Esophagus squamous epithelium (tissue), 5 donors: ENCODE measurements at regions not wholly inside any gene's neighbourhood (a gene's known extent, or its start where the extent isn't known, plus 50 kb on each side); places are given as distances from the start of the nearest gene placed in this dataset.

Source experiments
- DNase-seq: peaks from one replicate; lab custom pipeline; 2025; lab: John Stamatoyannopoulos, UW
- H3K27ac ChIP-seq, 4 donors: fragments of 200-600 bp; sonication (generic); one replicate each; pipeline ENCODE4 v1.5.1; 2016 to 2019; ENCODE audit warnings: mild to moderate bottlenecking in 1 of 4
- H3K27me3 ChIP-seq, 4 donors: fragments of 200-600 bp; sonication (generic); 1 replicate in 3 of 4; 2 replicates in 1 of 4; pipeline versions ENCODE4 v1.5.1 to v1.6.0; 2017 to 2021; ENCODE audit warnings: antibody characterized with exemption in 1 of 4
- H3K36me3 ChIP-seq, 3 donors: fragments of 200-600 bp; sonication (generic); one replicate each; pipeline ENCODE4 v1.5.1; 2016 to 2019
- H3K4me1 ChIP-seq, 3 donors: fragments of 200-600 bp; sonication (generic); one replicate each; pipeline ENCODE4 v1.5.1; 2017 to 2019
- H3K4me3 ChIP-seq, 4 donors: fragments of 200-600 bp; sonication (generic); 1 replicate in 3 of 4; 2 replicates in 1 of 4; pipeline ENCODE4 v1.5.1; 2016 to 2019; ENCODE audit warnings: mild to moderate bottlenecking in 2 of 4, moderate library complexity in 1 of 4
- H3K9me3 ChIP-seq, 3 donors: fragments of 200-600 bp; sonication (generic); one replicate each; pipeline ENCODE4 v1.5.1; 2016 to 2019
- POLR2A ChIP-seq, 4 donors: fragments of 450-650 bp; IDR thresholded peaks; one replicate each; pipeline ENCODE4 v1.6.1; 2017; ENCODE audit warnings: antibody characterized with exemption in 4 of 4, mild to moderate bottlenecking in 4 of 4, moderate library complexity in 3 of 4
- WGBS, 2 donors: methylation state at CpG; one replicate each; pipeline ENCODE4 v1.1.5; 2018; 5-methylcytosine and 5-hydroxymethylcytosine counted together
- intact Hi-C: fragments of 100-400 bp; cut with DNase I; formaldehyde crosslinking; loops from one replicate; pipeline ENCODE4 v1.15.0; 2022
- TF ChIP-seq, protein P1 (sequence below), 6 experiments: fragments of 450-650 bp in 4 of 6; fragments of 200-600 bp in 2 of 6; sonication (generic) in 2 of 6; IDR thresholded peaks; one replicate each; pipeline ENCODE4 v1.5.1; 2016 to 2019; ENCODE audit warnings: antibody characterized with exemption in 6 of 6, mild to moderate bottlenecking in 4 of 6, moderate library complexity in 4 of 6
- donor health status: DM: yes; HTN: yes; CAD: no.

DNA sequence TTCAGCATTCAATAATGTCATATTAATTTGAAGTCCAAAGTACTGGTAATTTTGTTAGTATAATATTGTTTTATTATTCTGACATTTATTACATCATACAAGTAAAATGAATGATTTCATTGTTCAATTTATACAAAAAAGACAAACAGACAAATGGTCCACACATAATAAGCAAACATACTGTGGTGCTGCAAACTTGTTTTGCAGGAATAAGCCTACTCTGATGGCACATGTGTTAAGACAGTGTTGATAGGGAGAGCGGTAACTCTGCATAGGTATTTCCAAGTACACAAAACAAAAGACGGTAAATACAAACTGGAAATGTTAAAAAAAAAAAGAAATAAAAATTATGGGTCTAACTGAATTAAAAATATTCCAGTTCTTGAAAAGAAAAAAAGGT is 59.7 kb upstream of the DPYD start:
- Histone ChIP-seq H3K9me3 (no peaks in the 10 kb centered on the region), H3K27me3 (no peaks in the 10 kb centered on the region), H3K4me1 (no peaks in the 10 kb centered on the region), H3K4me3 (no peak overlapping the region), H3K27ac (no peak overlapping the region), H3K36me3 (no peaks in the 10 kb centered on the region)
- intact Hi-C loops = no loop called here
- WGBS, 2 donors = 76 to 83% methylated on average over 2 of the region's 2 CpGs
- no peak for TF ChIP-seq POLR2A (IDR thresholded peaks at IDR 0.05)
- TF ChIP-seq, protein P1, sequence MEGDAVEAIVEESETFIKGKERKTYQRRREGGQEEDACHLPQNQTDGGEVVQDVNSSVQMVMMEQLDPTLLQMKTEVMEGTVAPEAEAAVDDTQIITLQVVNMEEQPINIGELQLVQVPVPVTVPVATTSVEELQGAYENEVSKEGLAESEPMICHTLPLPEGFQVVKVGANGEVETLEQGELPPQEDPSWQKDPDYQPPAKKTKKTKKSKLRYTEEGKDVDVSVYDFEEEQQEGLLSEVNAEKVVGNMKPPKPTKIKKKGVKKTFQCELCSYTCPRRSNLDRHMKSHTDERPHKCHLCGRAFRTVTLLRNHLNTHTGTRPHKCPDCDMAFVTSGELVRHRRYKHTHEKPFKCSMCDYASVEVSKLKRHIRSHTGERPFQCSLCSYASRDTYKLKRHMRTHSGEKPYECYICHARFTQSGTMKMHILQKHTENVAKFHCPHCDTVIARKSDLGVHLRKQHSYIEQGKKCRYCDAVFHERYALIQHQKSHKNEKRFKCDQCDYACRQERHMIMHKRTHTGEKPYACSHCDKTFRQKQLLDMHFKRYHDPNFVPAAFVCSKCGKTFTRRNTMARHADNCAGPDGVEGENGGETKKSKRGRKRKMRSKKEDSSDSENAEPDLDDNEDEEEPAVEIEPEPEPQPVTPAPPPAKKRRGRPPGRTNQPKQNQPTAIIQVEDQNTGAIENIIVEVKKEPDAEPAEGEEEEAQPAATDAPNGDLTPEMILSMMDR (IDR thresholded peaks at IDR 0.05) = no peak
- no peak for DNase-seq

DNA sequence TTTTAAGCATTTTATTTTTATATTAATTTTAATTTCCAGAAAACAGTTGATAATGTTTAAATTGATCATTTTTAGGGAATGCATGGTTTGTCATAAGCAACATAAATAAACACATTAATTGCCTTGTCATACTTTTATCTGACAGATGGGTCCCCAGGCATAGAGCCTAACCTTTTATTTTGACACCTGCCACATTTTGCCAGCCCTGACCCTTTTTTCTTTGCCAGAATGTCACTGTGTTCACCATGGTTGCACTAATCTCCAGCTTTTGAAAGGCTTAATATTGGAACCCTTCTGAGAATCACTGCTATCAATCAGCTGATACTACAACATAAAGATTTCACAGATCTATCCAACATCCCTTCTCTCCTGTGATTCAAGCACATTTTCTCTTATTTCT is 56.0 kb upstream of the DPYD start:
- TF ChIP-seq, protein P1 (IDR thresholded peaks at IDR 0.05) = no peak
- TF ChIP-seq POLR2A (IDR thresholded peaks at IDR 0.05) = no peak
- no peaks in the 10 kb centered on the region for H3K36me3 ChIP-seq
- no peak overlapping the region for H3K4me3 ChIP-seq
- H3K4me1 ChIP-seq = no peaks in the 10 kb centered on the region
- no peaks in the 10 kb centered on the region for H3K27me3 ChIP-seq
- no peak for DNase-seq
- H3K27ac ChIP-seq = no peak overlapping the region
- no peaks in the 10 kb centered on the region for H3K9me3 ChIP-seq
- intact Hi-C loops = no loop called here
